Cerebellar nuclear complex (tissue), 1 donor: ENCODE measurements at regions not wholly inside any gene's neighbourhood (a gene's known extent, or its start where the extent isn't known, plus 50 kb on each side); places are given as distances from the start of the nearest gene placed in this dataset.
"Not testable (repeated sequence)": the region's sequence is repeated elsewhere in the genome, so short reads cannot be mapped to it uniquely, and the experiment has no call there.

ENCODE experiments used
- DNase-seq, 2 experiments: peaks; one replicate each; lab custom pipeline; 2025; lab: John Stamatoyannopoulos, UW

- DNase-seq, result no peak
Measured at GRCh38 chr13:40338217-40338616, 328.2 kb downstream of the FOXO1 start.

DNA sequence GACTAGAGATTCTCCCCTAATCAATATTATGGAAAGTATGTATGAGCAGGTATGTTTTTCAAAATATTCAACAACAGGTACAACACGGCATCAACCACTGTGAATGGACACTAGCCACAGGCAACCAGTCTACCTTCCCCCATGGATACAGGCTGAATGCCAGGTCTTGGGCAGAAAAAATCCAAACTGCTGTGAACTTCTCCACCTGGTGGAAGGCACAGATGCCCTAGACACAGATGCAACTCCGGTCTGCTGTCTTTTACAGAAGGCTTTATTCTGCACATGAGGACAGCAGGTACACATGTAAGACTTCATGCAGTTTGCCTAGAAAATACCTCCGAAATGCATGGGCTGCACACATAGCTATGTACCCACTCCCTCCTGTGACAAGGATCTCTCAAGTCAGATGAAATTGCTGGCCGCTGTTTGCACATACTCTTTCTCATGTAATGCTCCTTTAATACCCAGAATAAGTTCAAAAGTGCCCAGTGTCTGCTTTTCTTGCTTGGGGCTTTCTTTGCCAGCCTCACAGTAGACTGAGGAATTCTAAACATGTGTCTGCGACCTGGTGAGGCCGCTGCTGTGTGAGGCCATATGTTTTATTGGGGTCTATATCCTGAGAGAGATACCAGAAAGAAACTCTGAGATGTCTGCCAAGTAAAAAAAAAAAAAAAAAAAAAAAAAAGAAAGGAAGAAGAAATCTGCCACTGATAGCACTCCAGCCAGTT lies 325.9 kb downstream of the FOXO1 start:
- no peak for DNase-seq

DNA sequence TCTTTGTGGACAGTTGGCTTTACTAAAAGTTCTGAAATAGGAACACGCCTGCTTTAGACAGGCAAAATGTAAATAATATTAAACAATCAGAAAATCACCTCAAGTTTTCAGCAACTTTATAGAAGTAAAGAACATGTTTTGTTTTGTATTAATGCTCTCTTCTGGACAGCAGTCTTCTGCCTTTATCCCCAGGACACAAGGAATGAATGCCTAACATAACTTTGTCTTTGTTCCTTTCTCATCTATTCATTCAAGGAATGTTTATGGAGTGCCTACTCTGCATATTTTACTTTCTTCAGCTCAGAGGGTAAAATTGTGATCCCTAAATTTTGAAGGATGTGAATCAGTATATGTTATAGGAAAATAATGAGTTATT lies 325.4 kb downstream of the FOXO1 start:
- no peak for DNase-seq

GRCh38 chr13:40341501-40341900 lies 324.9 kb downstream of the FOXO1 start:
- DNase-seq, result no peak

- no peak for DNase-seq
Measured at GRCh38 chr13:40342461-40342860, 324.0 kb downstream of the FOXO1 start.

DNA sequence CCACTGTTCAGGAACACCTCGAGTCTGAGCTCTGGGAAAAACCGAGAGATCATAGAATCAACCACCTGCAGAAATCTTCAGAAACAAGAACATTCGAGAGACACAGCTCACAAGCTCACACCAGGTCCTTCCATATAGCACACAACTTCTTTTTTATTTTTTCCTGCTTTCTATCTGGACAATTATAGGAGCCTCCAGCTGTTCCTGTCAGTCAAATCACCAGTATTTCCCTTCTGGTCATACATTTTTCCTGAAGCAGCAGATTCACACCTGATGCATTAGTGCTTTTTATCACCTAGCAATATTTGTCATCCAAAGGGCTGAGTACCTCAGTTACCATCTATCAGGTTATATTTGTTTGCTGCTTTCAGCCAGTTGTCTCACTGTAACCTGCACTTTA lies 323.5 kb downstream of the FOXO1 start:
- no peak for DNase-seq

GRCh38 chr13:40343550-40344269 lies 322.7 kb downstream of the FOXO1 start:
- no peak for DNase-seq

GRCh38 chr13:40344270-40345148 lies 321.9 kb downstream of the FOXO1 start:
- DNase-seq, result no peak

- DNase-seq, result no peak
Measured at GRCh38 chr13:40345149-40345514, 321.3 kb downstream of the FOXO1 start.

DNA sequence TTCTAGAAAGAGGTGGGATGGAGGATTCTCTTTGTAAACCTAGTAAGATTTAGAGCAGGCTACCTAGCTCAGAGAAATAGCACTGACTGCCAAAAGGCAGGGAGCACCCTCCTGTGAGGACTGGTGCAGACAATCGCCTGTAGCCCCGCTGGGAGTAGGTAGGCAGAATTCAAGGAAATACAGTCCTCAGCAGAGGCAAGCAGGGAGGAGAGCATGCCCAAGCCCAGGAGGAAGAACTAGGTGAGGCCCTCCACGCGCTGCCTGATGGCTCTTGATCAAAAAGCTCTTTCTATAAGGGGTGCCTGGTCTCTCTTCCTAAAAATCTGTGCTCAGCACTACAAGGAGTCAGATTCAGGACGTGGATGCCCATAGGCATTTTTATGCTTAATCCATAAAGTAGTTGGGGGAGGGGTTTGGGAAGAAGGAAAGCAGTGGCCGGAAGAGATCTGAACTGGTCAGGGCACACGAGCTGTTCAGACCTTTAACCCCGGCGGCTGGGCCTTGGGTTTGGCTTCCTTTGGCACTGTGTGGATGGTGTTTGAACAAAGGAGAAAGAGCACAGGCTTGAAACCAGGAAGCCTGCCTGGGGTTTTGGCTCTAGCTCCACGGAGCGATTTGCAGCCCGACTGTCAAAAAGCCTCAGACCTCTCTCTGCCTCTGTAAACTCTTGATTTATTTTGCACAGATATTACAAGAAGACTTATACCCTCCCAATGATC lies 320.6 kb downstream of the FOXO1 start:
- no peak for DNase-seq

DNA sequence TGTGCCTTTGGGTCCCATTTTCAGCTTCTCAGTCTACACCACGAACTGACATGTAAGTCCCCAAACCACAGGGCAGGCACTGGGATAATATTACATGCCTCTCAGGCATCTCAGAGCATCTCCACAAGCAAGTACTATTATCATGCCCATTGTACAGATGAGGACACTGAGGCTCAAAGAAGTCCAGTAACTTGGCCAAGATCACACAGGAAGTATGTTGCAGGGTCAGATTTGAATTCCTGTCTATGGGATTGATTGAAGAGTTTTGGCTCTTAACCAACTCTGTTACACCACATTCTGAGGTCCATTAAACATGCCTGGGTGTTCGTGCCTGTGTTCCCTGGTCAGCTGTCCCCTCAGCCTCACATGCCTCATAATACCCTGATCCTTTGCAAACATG lies 319.8 kb downstream of the FOXO1 start:
- no peak for DNase-seq

- no peak for DNase-seq
Measured at GRCh38 chr13:40348096-40348679, 318.3 kb downstream of the FOXO1 start.

DNA sequence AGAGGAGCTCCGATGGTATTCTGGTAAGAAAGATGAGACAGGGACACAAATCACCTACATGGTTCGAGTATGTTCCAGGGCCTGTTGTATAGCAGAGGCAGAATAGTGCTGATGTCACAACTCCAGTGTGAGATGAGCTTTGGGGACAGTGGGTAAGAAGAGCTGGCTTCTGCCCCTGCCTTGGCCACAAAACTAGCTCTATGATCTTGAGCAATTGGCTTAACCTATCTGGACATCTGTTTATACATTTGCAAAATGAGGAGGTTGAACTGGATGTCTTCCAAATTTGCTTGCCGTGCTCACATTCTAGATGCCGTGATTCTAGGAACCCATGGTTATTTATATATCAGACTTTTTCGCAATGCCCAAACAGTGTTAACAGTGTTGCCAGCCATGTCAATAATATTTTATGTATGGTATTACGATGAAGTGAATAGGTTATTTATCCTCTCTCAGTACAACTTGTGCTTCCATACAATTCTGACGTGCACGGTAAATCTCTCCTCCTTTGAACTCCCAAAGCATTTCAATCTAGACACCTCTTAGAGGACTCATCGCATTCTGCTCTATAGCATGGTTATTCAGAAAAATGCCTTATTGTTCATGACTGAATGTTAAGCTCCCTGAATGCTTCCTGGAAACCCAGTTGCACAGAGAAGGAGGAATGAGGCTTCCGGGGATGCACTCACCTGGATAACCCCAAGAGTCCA lies 316.0 kb downstream of the FOXO1 start:
- no peak for DNase-seq

GRCh38 chr13:40351537-40352379 lies 314.7 kb downstream of the FOXO1 start:
- no peak for DNase-seq

DNA sequence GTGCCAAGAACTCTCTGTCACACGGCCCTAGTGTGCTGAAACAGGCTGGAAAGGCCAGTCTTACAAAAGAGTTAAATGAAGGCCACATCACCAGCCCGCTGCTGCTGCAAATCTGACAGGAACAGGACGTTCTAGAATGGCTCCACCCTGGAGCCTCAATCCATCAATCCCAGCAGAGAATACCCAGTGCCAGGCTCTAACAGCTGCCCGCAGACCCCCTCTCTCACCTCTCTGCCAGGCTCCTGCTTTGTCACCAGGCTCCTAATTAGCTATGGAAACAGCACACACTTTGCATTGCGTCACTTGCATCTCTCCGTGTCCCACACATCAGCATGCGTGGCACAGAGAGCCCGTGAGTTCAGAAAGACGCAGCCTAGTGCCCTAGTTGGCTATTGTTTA lies 314.1 kb downstream of the FOXO1 start:
- DNase-seq, result no peak

DNA sequence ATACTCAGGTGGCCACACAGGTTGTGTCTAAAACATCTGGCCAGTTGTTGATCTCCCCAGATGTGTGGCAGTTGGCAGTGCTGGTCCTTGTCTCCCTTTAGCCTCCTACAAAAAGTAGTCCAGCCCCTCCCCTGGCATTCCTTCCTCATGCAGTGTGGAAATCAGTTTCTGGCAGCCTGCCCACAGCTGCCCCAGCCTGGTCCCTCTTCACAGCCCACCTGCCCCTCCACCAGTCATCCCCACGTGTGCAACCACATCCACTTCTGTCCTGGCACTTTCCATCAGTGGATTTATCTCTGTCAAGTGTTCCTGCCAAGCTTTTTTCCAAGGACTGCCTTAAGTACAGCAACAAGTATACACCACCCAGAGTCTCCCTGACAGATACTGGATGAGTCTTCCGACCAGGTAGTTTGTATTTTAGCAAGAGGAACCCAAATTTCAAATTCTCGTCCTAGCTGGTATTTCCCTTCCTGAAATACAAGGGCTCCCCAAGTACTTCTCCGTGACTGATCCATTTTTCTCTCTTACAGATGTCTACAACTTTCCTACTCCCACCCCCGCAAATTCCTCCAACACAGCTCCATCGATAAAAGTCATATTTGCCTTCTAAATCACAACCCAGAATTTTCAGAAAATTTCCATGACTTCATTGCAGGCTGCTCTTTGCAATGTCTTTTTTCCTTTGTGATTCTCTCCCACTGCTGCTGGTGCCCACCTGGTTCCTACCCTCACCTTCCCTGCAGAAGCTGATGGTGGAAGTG lies 313.5 kb downstream of the FOXO1 start:
- DNase-seq, result no peak

- DNase-seq, result no peak
Measured at GRCh38 chr13:40355126-40355724, 311.2 kb downstream of the FOXO1 start.

DNA sequence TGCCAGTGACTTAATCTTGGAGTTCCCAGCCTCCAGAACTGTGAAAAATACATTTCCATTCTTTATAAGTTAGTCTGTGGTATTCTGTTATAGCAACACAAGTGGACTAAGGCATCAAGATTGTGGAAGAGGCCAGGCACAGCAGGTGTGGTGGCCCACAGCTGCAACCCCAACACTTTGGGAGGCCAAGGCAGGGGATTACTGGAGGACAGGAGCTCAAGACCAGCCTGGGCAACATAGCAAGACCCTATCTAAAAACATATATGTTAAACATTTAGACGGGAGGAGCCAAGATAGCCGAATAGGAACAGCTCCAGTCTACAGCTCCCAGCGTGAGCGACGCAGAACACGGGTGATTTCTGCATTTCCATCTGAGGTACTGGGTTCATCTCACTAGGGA lies 310.4 kb downstream of the FOXO1 start:
- DNase-seq, result no peak

DNA sequence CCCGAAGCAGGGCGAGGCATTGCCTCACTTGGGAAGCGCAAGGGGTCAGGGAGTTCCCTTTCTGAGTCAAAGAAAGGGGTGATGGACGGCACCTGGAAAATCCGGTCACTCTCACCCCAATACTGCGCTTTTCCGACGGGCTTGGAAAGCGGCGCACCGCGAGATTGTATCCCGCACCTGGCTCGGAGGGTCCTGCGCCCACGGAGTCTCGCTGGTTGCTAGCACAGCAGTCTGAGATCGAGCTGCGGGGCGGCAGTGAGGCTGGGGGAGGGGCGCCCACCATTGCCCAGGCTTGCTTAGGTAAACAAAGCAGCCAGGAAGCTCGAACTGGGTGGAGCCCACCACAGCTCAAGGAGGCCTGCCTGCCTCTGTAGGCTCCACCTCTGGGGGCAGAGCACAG lies 310.0 kb downstream of the FOXO1 start:
- not testable (repeated sequence) for DNase-seq
